ENCODE measurements at regions not wholly inside any gene's neighbourhood (a gene's known extent, or its start where the extent isn't known, plus 50 kb on each side); places are given as distances from the start of the nearest gene placed in this dataset.

- no peak overlapping the region for H3K9ac ChIP-seq (ENCODE audit: low read length)
- H3K27me3 ChIP-seq (ENCODE audit: control insufficient read depth, insufficient read depth, low read length), result no peaks in the 10 kb centered on the region
- H3K4me3 ChIP-seq (ENCODE audit: low read length), result no peak overlapping the region
- no peaks in the 10 kb centered on the region for H3K9me3 ChIP-seq (ENCODE audit: control insufficient read depth, low read length)
- H3K36me3 ChIP-seq (ENCODE audit: control insufficient read depth, insufficient read depth, low read length), result no peaks in the 10 kb centered on the region
- H3K4me1 ChIP-seq (ENCODE audit: control insufficient read depth, insufficient read depth, low read length), result no peaks in the 10 kb centered on the region
These were observed 1681.5 kb downstream of the EFNB2 start for GRCh38 chr13:104854007-104854406.

GRCh38 chr13:104847922-104848321, 1687.5 kb downstream of the EFNB2 start:
- no peaks in the 10 kb centered on the region for H3K27me3 ChIP-seq (ENCODE audit: control insufficient read depth, insufficient read depth, low read length)
- no peaks in the 10 kb centered on the region for H3K4me1 ChIP-seq (ENCODE audit: control insufficient read depth, insufficient read depth, low read length)
- no peaks in the 10 kb centered on the region for H3K9me3 ChIP-seq (ENCODE audit: control insufficient read depth, low read length)
- no peak overlapping the region for H3K9ac ChIP-seq (ENCODE audit: low read length)
- no peak overlapping the region for H3K4me3 ChIP-seq (ENCODE audit: low read length)
- no peaks in the 10 kb centered on the region for H3K36me3 ChIP-seq (ENCODE audit: control insufficient read depth, insufficient read depth, low read length)

GRCh38 chr13:104843401-104843800, 1692.1 kb downstream of the EFNB2 start:
- Histone ChIP-seq H3K9me3 (ENCODE audit: control insufficient read depth, low read length) (no peaks in the 10 kb centered on the region), H3K36me3 (ENCODE audit: control insufficient read depth, insufficient read depth, low read length) (no peaks in the 10 kb centered on the region), H3K4me3 (ENCODE audit: low read length) (no peak overlapping the region), H3K9ac (ENCODE audit: low read length) (no peak overlapping the region), H3K4me1 (ENCODE audit: control insufficient read depth, insufficient read depth, low read length) (no peaks in the 10 kb centered on the region), H3K27me3 (ENCODE audit: control insufficient read depth, insufficient read depth, low read length) (no peaks in the 10 kb centered on the region)

GRCh38 chr13:104841110-104841509, 1694.4 kb downstream of the EFNB2 start:
- no peaks in the 10 kb centered on the region for H3K27me3 ChIP-seq (ENCODE audit: control insufficient read depth, insufficient read depth, low read length)
- no peak overlapping the region for H3K9ac ChIP-seq (ENCODE audit: low read length)
- no peaks in the 10 kb centered on the region for H3K9me3 ChIP-seq (ENCODE audit: control insufficient read depth, low read length)
- H3K4me3 ChIP-seq (ENCODE audit: low read length), result no peak overlapping the region
- H3K36me3 ChIP-seq (ENCODE audit: control insufficient read depth, insufficient read depth, low read length), result no peaks in the 10 kb centered on the region
- no peaks in the 10 kb centered on the region for H3K4me1 ChIP-seq (ENCODE audit: control insufficient read depth, insufficient read depth, low read length)

- no peaks in the 10 kb centered on the region for H3K36me3 ChIP-seq (ENCODE audit: control insufficient read depth, insufficient read depth, low read length)
These were observed 1697.7 kb downstream of the EFNB2 start for GRCh38 chr13:104837756-104838155.

GRCh38 chr13:104833221-104833620, 1702.2 kb downstream of the EFNB2 start:
- H3K27me3 ChIP-seq (ENCODE audit: control insufficient read depth, insufficient read depth, low read length), result no peaks in the 10 kb centered on the region
- no peak overlapping the region for H3K4me3 ChIP-seq (ENCODE audit: low read length)
- H3K9me3 ChIP-seq (ENCODE audit: control insufficient read depth, low read length), result no peaks in the 10 kb centered on the region
- no peaks in the 10 kb centered on the region for H3K36me3 ChIP-seq (ENCODE audit: control insufficient read depth, insufficient read depth, low read length)
- H3K4me1 ChIP-seq (ENCODE audit: control insufficient read depth, insufficient read depth, low read length), result no peaks in the 10 kb centered on the region
- no peak overlapping the region for H3K9ac ChIP-seq (ENCODE audit: low read length)

More at GRCh38 chr13:104837756-104838155, 1697.7 kb downstream of the EFNB2 start:
- H3K27me3 ChIP-seq (ENCODE audit: control insufficient read depth, insufficient read depth, low read length), result no peaks in the 10 kb centered on the region
- no peaks in the 10 kb centered on the region for H3K4me1 ChIP-seq (ENCODE audit: control insufficient read depth, insufficient read depth, low read length)
- no peak overlapping the region for H3K4me3 ChIP-seq (ENCODE audit: low read length)
- H3K9me3 ChIP-seq (ENCODE audit: control insufficient read depth, low read length), result no peaks in the 10 kb centered on the region
- no peak overlapping the region for H3K9ac ChIP-seq (ENCODE audit: low read length)

GRCh38 chr13:104832231-104832630, 1703.2 kb downstream of the EFNB2 start:
- no peak overlapping the region for H3K4me3 ChIP-seq (ENCODE audit: low read length)
- H3K4me1 ChIP-seq (ENCODE audit: control insufficient read depth, insufficient read depth, low read length), result no peaks in the 10 kb centered on the region

GRCh38 chr13:104831831-104832230, 1703.6 kb downstream of the EFNB2 start:
- Histone ChIP-seq H3K9me3 (ENCODE audit: control insufficient read depth, low read length) (no peaks in the 10 kb centered on the region), H3K9ac (ENCODE audit: low read length) (no peak overlapping the region), H3K36me3 (ENCODE audit: control insufficient read depth, insufficient read depth, low read length) (no peaks in the 10 kb centered on the region), H3K4me1 (ENCODE audit: control insufficient read depth, insufficient read depth, low read length) (no peaks in the 10 kb centered on the region), H3K27me3 (ENCODE audit: control insufficient read depth, insufficient read depth, low read length) (no peaks in the 10 kb centered on the region), H3K4me3 (ENCODE audit: low read length) (no peak overlapping the region)

More at GRCh38 chr13:104832231-104832630, 1703.2 kb downstream of the EFNB2 start:
- no peaks in the 10 kb centered on the region for H3K27me3 ChIP-seq (ENCODE audit: control insufficient read depth, insufficient read depth, low read length)
- H3K36me3 ChIP-seq (ENCODE audit: control insufficient read depth, insufficient read depth, low read length), result no peaks in the 10 kb centered on the region
- no peaks in the 10 kb centered on the region for H3K9me3 ChIP-seq (ENCODE audit: control insufficient read depth, low read length)
- no peak overlapping the region for H3K9ac ChIP-seq (ENCODE audit: low read length)

GRCh38 chr13:104823709-104824108, 1711.8 kb downstream of the EFNB2 start:
- no peaks in the 10 kb centered on the region for H3K36me3 ChIP-seq (ENCODE audit: control insufficient read depth, insufficient read depth, low read length)
- H3K9ac ChIP-seq (ENCODE audit: low read length), result no peak overlapping the region
- H3K27me3 ChIP-seq (ENCODE audit: control insufficient read depth, insufficient read depth, low read length), result no peaks in the 10 kb centered on the region
- H3K9me3 ChIP-seq (ENCODE audit: control insufficient read depth, low read length), result no peaks in the 10 kb centered on the region
- no peak overlapping the region for H3K4me3 ChIP-seq (ENCODE audit: low read length)
- H3K4me1 ChIP-seq (ENCODE audit: control insufficient read depth, insufficient read depth, low read length), result no peaks in the 10 kb centered on the region

GRCh38 chr13:104823071-104823470, 1712.4 kb downstream of the EFNB2 start:
- Histone ChIP-seq H3K9me3 (ENCODE audit: control insufficient read depth, low read length) (no peaks in the 10 kb centered on the region), H3K36me3 (ENCODE audit: control insufficient read depth, insufficient read depth, low read length) (no peaks in the 10 kb centered on the region), H3K4me3 (ENCODE audit: low read length) (no peak overlapping the region), H3K27me3 (ENCODE audit: control insufficient read depth, insufficient read depth, low read length) (no peaks in the 10 kb centered on the region), H3K4me1 (ENCODE audit: control insufficient read depth, insufficient read depth, low read length) (no peaks in the 10 kb centered on the region), H3K9ac (ENCODE audit: low read length) (no peak overlapping the region)

- no peak overlapping the region for H3K4me3 ChIP-seq (ENCODE audit: low read length)
- no peaks in the 10 kb centered on the region for H3K9me3 ChIP-seq (ENCODE audit: control insufficient read depth, low read length)
- no peaks in the 10 kb centered on the region for H3K36me3 ChIP-seq (ENCODE audit: control insufficient read depth, insufficient read depth, low read length)
These were observed 1718.2 kb downstream of the EFNB2 start for GRCh38 chr13:104817271-104817670.

GRCh38 chr13:104816726-104817125, 1718.7 kb downstream of the EFNB2 start:
- Histone ChIP-seq H3K4me1 (ENCODE audit: control insufficient read depth, insufficient read depth, low read length) (no peaks in the 10 kb centered on the region), H3K9me3 (ENCODE audit: control insufficient read depth, low read length) (no peaks in the 10 kb centered on the region), H3K4me3 (ENCODE audit: low read length) (no peak overlapping the region), H3K9ac (ENCODE audit: low read length) (no peak overlapping the region), H3K36me3 (ENCODE audit: control insufficient read depth, insufficient read depth, low read length) (no peaks in the 10 kb centered on the region), H3K27me3 (ENCODE audit: control insufficient read depth, insufficient read depth, low read length) (no peaks in the 10 kb centered on the region)

More at GRCh38 chr13:104817271-104817670, 1718.2 kb downstream of the EFNB2 start:
- Histone ChIP-seq H3K9ac (ENCODE audit: low read length) (no peak overlapping the region), H3K4me1 (ENCODE audit: control insufficient read depth, insufficient read depth, low read length) (no peaks in the 10 kb centered on the region), H3K27me3 (ENCODE audit: control insufficient read depth, insufficient read depth, low read length) (no peaks in the 10 kb centered on the region)

GRCh38 chr13:104810242-104810641, 1725.2 kb downstream of the EFNB2 start:
- no peaks in the 10 kb centered on the region for H3K9me3 ChIP-seq (ENCODE audit: control insufficient read depth, low read length)
- no peaks in the 10 kb centered on the region for H3K36me3 ChIP-seq (ENCODE audit: control insufficient read depth, insufficient read depth, low read length)
- no peaks in the 10 kb centered on the region for H3K4me1 ChIP-seq (ENCODE audit: control insufficient read depth, insufficient read depth, low read length)
- no peak overlapping the region for H3K9ac ChIP-seq (ENCODE audit: low read length)
- H3K4me3 ChIP-seq (ENCODE audit: low read length), result no peak overlapping the region
- H3K27me3 ChIP-seq (ENCODE audit: control insufficient read depth, insufficient read depth, low read length), result no peaks in the 10 kb centered on the region
